Right lobe of liver (tissue), 6 donors: ENCODE measurements at regions not wholly inside any gene's neighbourhood (a gene's known extent, or its start where the extent isn't known, plus 50 kb on each side); places are given as distances from the start of the nearest gene placed in this dataset.

Experiments
- ATAC-seq, 4 donors: fragments of 200-7000 bp; cut with Tn5 transposase; one replicate each; pipeline ENCODE4 v1.9.1; 2020; ENCODE audit warnings: mild to moderate bottlenecking in 4 of 4, moderate library complexity in 4 of 4
- DNase-seq, 3 donors: peaks; one replicate each; pipeline ENCODE4 v3.0.0-alpha.2; 2020
- H3K27ac ChIP-seq, 3 donors: fragments of 200-600 bp; one replicate each; pipeline ENCODE4 v1.8.0; 2022
- H3K27me3 ChIP-seq, 2 donors: fragments of 200-600 bp; one replicate each; pipeline ENCODE4 v1.8.0; 2022
- H3K36me3 ChIP-seq, 4 donors: fragments of 200-600 bp; sonication (generic) in 1 of 4; one replicate each; pipeline versions ENCODE4 v1.5.1 to v1.8.0; 2017 to 2022; ENCODE audit warnings: control low read depth in 1 of 4
- H3K4me1 ChIP-seq, 4 donors: fragments of 200-600 bp; sonication (generic) in 1 of 4; one replicate each; pipeline versions ENCODE4 v1.5.1 to v1.8.0; 2017 to 2022; ENCODE audit warnings: control low read depth in 1 of 4
- H3K4me3 ChIP-seq, 3 donors: fragments of 200-600 bp; one replicate each; pipeline ENCODE4 v1.8.0; 2022
- H3K9me3 ChIP-seq, 4 donors: fragments of 200-600 bp; sonication (generic) in 1 of 4; one replicate each; pipeline versions ENCODE4 v1.5.1 to v1.8.0; 2017 to 2022; ENCODE audit warnings: control low read depth in 1 of 4
- POLR2A ChIP-seq: fragments of 450-650 bp; IDR thresholded peaks from one replicate; pipeline ENCODE4 v1.6.1; 2017; ENCODE audit warnings: antibody characterized with exemption, mild to moderate bottlenecking
- WGBS: methylation state at CpG from one replicate; pipeline ENCODE4 v1.1.6; 2018; ENCODE audit warnings: low coverage, low lambda C conversion rate; ENCODE audit not compliant: insufficient coverage; ENCODE audit errors: missing lambda C conversion rate; 5-methylcytosine and 5-hydroxymethylcytosine counted together
- intact Hi-C, 2 donors: fragments of 100-400 bp; cut with DNase I; formaldehyde crosslinking; loops; one replicate each; pipeline versions ENCODE4 v1.11.2 to v1.14.1; 2022
- TF ChIP-seq, protein P1 (sequence below), 4 donors: fragments of 200-600 bp in 3 of 4; fragments of 450-650 bp in 1 of 4; IDR thresholded peaks; one replicate each; pipeline versions ENCODE4 v1.5.1 to v1.8.0; 2016 to 2022; ENCODE audit warnings: antibody characterized with exemption in 4 of 4, mild to moderate bottlenecking in 2 of 4
- donor health status: DM: no; HTN: yes; CAD: no.
- donor health status: DM: no; HTN: no; CAD: no.
- donor health status: DM: no; HTN: no; CAD: no.
- donor health status: DM: no; HTN: yes; CAD: no.
- donor health status: DM: no; HTN: yes; CAD: no.

DNA sequence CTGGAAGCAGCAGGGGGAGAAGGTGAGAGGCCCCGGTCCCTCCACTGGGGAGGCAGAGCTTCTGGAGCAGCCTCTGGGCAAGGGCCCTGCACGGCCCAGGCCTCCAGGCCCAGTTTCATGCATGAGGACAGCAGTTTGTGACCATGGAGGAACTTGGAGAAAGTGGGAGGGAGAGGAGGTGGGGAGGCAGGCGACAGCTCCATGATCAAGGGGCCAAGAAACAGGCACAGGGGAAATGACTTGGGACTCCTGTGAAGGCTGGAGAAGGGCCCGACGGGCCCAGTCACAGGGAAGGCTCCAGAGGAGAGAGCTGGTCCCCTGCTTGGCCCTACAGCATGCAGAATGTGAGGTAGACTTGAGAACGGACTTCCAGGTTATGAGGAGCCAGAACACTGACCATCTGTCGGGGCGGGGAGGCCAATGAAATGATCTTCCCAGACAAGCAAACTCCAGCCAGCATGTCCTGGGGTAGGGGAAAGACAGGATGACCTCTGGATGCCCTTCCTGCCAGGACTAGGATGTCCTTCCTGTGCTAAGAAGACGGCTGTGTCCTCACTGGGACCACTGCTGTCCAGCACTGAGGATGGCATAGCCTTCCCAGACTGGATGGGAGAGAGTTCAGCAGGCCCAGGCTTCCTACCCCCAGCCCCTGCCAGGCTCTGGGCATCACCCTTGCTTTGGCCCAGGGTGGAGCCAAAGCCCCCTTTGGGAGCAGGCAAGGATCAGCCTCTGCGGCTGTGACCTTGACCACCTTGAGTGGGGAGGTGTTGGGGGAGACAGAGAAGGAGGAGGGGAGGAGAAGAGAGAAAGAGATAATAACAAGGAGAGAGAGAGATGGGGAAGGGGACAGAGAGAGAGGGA is 548.2 kb downstream of the PTPRU start:
- no peak for DNase-seq
- no peaks in the 10 kb centered on the region for H3K36me3 ChIP-seq
- no peak overlapping the region for H3K27ac ChIP-seq
- H3K27me3 ChIP-seq, result no peaks in the 10 kb centered on the region
- TF ChIP-seq POLR2A, result no peak
- TF ChIP-seq, protein P1, sequence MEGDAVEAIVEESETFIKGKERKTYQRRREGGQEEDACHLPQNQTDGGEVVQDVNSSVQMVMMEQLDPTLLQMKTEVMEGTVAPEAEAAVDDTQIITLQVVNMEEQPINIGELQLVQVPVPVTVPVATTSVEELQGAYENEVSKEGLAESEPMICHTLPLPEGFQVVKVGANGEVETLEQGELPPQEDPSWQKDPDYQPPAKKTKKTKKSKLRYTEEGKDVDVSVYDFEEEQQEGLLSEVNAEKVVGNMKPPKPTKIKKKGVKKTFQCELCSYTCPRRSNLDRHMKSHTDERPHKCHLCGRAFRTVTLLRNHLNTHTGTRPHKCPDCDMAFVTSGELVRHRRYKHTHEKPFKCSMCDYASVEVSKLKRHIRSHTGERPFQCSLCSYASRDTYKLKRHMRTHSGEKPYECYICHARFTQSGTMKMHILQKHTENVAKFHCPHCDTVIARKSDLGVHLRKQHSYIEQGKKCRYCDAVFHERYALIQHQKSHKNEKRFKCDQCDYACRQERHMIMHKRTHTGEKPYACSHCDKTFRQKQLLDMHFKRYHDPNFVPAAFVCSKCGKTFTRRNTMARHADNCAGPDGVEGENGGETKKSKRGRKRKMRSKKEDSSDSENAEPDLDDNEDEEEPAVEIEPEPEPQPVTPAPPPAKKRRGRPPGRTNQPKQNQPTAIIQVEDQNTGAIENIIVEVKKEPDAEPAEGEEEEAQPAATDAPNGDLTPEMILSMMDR (IDR thresholded peaks at IDR 0.05), result no peak
- H3K4me3 ChIP-seq, result no peak overlapping the region
- H3K9me3 ChIP-seq, result no peaks in the 10 kb centered on the region
- intact Hi-C loops, result loop anchor here in 1 of 2 donors (10.0 kb wide), 1 partner anchor 920 kb away; no protein-coding TSS in a partner anchor
- H3K4me1 ChIP-seq, result no peaks in the 10 kb centered on the region
- ATAC-seq, result peak in 2 of 4 donors; percentile 39
- WGBS, result 52% methylated on average over 5 of the region's 10 CpGs

- H3K27ac ChIP-seq, result no peak overlapping the region
- no peak for ATAC-seq
- WGBS, result 52% methylated on average over 6 of the region's 17 CpGs
- no peak for DNase-seq
- H3K4me3 ChIP-seq, result no peak overlapping the region
- no peaks in the 10 kb centered on the region for H3K27me3 ChIP-seq
- TF ChIP-seq POLR2A, result no peak
- TF ChIP-seq, protein P1 (IDR thresholded peaks at IDR 0.05), result no peak
- H3K4me1 ChIP-seq, result no peaks in the 10 kb centered on the region
- H3K9me3 ChIP-seq, result no peaks in the 10 kb centered on the region
- no peaks in the 10 kb centered on the region for H3K36me3 ChIP-seq
- intact Hi-C loops, result loop anchor here in 1 of 2 donors (10.0 kb wide), 1 partner anchor 921 kb away; no protein-coding TSS in a partner anchor
Measured at GRCh38 chr1:29783508-29784275, 547.4 kb downstream of the PTPRU start.

DNA sequence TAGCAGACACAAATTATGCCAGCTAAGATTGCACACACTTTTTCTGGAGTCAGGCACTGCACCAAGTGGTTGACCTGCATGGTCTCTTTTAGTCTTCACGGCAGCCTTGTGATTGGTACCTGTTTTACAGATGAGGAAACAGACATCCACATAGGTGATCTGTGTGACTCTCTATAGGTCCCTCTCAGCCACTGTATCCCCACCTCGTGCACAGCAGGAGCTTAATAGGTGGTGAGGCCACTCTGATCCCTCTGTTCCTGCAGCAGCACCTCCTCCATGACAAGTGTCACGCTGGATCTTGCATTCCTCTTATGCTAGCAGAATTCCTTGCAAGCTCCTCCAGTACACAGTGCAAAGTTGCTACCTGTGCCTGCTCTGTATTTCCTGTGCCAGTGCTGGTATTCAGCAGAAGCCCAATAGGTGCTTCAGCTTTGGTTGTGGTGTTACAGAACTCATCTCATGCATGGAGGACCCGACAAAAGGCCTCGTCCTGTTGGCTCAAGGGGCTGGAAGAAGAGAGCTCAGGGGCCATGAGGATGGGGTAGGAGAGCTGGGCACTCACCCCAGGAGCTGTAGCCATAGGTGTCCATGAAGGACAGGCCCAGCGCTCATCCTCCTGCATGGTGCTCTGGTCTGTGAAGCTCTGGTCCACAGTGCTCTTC is 546.7 kb downstream of the PTPRU start:
- Histone ChIP-seq H3K27me3 (no peaks in the 10 kb centered on the region), H3K4me3 (no peak overlapping the region), H3K9me3 (no peaks in the 10 kb centered on the region), H3K27ac (no peak overlapping the region), H3K4me1 (no peaks in the 10 kb centered on the region), H3K36me3 (no peaks in the 10 kb centered on the region)
- TF ChIP-seq POLR2A, result no peak
- TF ChIP-seq, protein P1 (IDR thresholded peaks at IDR 0.05), result no peak
- 59% methylated on average over 3 of the region's 6 CpGs for WGBS
- DNase-seq (no peak), ATAC-seq (no peak)
- intact Hi-C loops, result loop anchor here in 1 of 2 donors (10.0 kb wide), 1 partner anchor 922 kb away; no protein-coding TSS in a partner anchor

DNA sequence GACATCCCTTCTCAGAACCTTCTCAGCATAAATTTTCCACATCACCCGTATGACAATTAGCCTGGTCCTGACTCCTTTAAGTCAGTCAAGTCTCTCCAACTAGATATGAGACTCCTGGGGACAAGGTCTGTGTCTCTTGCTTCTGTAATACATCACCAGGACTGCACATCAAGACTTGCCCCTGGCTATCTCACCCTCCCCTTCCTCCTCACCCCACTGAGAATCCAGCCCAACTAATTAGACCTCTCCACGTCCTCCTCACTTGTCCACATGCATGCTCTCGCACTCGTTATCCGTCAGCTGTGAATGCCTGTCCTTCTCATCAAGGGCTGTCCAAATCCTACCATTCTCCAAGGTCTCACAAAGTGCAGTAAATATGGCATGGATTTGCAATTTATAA is 542.8 kb downstream of the PTPRU start:
- Histone ChIP-seq H3K9me3 (no peaks in the 10 kb centered on the region), H3K4me1 (no peaks in the 10 kb centered on the region), H3K27ac (no peak overlapping the region), H3K36me3 (no peaks in the 10 kb centered on the region), H3K4me3 (no peak overlapping the region), H3K27me3 (no peaks in the 10 kb centered on the region)
- WGBS, result 58% methylated on average over 5 of the region's 5 CpGs
- TF ChIP-seq POLR2A, result no peak
- TF ChIP-seq, protein P1 (IDR thresholded peaks at IDR 0.05), result no peak
- no peak for DNase-seq
- no peak for ATAC-seq
- intact Hi-C loops, result no loop called here
